Endodermal cell (in vitro differentiated cells): ENCODE measurements at regions not wholly inside any gene's neighbourhood (a gene's known extent, or its start where the extent isn't known, plus 50 kb on each side); places are given as distances from the start of the nearest gene placed in this dataset.

ENCODE experiments used
- DNase-seq: peaks from one replicate; pipeline ENCODE4 v3.0.0-alpha.2; 2017
- H3K27ac ChIP-seq: 2 replicates; pipeline ENCODE4 v1.5.1; 2013; ENCODE audit warnings: mild to moderate bottlenecking, low read depth, low read length, moderate library complexity
- H3K27me3 ChIP-seq: 2 replicates; pipeline ENCODE4 v1.6.1; 2013; ENCODE audit warnings: mild to moderate bottlenecking, low read length, moderate library complexity; ENCODE audit not compliant: insufficient read depth, control insufficient read depth, poor library complexity, severe bottlenecking
- H3K36me3 ChIP-seq: 2 replicates; pipeline ENCODE4 v1.7.0; 2013; ENCODE audit warnings: mild to moderate bottlenecking, low read length, moderate library complexity; ENCODE audit not compliant: control insufficient read depth, insufficient read depth
- H3K4me1 ChIP-seq: one replicate; pipeline ENCODE4 v1.7.0; 2013; ENCODE audit warnings: low read length; ENCODE audit not compliant: control insufficient read depth, insufficient read depth
- H3K4me3 ChIP-seq: 2 replicates; pipeline ENCODE4 v1.5.1; 2013; ENCODE audit warnings: mild to moderate bottlenecking, low read length, moderate library complexity
- H3K9ac ChIP-seq: 2 replicates; pipeline ENCODE4 v1.6.1; 2013; ENCODE audit warnings: mild to moderate bottlenecking, low read length, moderate library complexity; ENCODE audit not compliant: poor library complexity, severe bottlenecking; ENCODE audit errors: extremely low read depth
- H3K9me3 ChIP-seq: 2 replicates; pipeline ENCODE4 v1.6.1; 2013; ENCODE audit warnings: mild to moderate bottlenecking, low read length, moderate library complexity; ENCODE audit not compliant: control insufficient read depth
- H3K27ac Mint-ChIP-seq: 2 replicates; pipeline ENCODE4 v1.8.0; 2020; ENCODE audit warnings: mixed read lengths
- H3K27me3 Mint-ChIP-seq: 2 replicates; pipeline ENCODE4 v1.8.0; 2021; ENCODE audit warnings: mild to moderate bottlenecking, mixed read lengths; ENCODE audit not compliant: insufficient read depth
- H3K36me3 Mint-ChIP-seq: 2 replicates; pipeline ENCODE4 v1.8.0; 2020; ENCODE audit warnings: low read depth, mixed read lengths
- H3K4me1 Mint-ChIP-seq: 2 replicates; pipeline ENCODE4 v1.8.0; 2020; ENCODE audit warnings: mixed read lengths
- H3K4me3 Mint-ChIP-seq: 2 replicates; pipeline ENCODE4 v1.8.0; 2020; ENCODE audit warnings: mild to moderate bottlenecking, moderate library complexity, mixed read lengths
- H3K9me3 Mint-ChIP-seq: 2 replicates; pipeline ENCODE4 v1.8.0; 2020; ENCODE audit warnings: mild to moderate bottlenecking, mixed read lengths
- CTCF ChIP-seq: fragments of 200-600 bp; sonication (generic); conservative IDR thresholded peaks from 2 replicates; pipeline ENCODE4 v1.5.0; 2021; ENCODE audit warnings: antibody characterized with exemption, mild to moderate bottlenecking
- WGBS, 2 experiments: methylation state at CpG; one replicate each; pipeline versions ENCODE4 v1.1.5 to v1.1.7; 2013; ENCODE audit warnings: missing lambda C conversion rate in 2 of 2, mixed read lengths in 1 of 2; ENCODE audit not compliant: insufficient coverage in 1 of 2, insufficient read length in 1 of 2; 5-methylcytosine and 5-hydroxymethylcytosine counted together

GRCh38 chr10:123380491-123381085 lies 226.4 kb downstream of the BUB3 start:
- Histone ChIP-seq H3K4me3 (no peak overlapping the region), H3K9ac (no peak overlapping the region), H3K36me3 (no peaks in the 10 kb centered on the region), H3K4me1 (no peaks in the 10 kb centered on the region), H3K9me3 (peaks cover 4% of the 10 kb centered on the region), H3K27ac (no peak overlapping the region), H3K27me3 (no peaks in the 10 kb centered on the region)
- DNase-seq, result no peak
- WGBS, 2 experiments, result 86 to 89% methylated on average over 6 to 7 of the region's 7 CpGs
- H3K36me3 Mint-ChIP-seq, result no peaks in the 10 kb centered on the region
- peak; percentile 56 for TF ChIP-seq CTCF
- no peak overlapping the region for H3K27ac Mint-ChIP-seq
- no peaks in the 10 kb centered on the region for H3K4me1 Mint-ChIP-seq
- H3K9me3 Mint-ChIP-seq, result peaks cover 8% of the 10 kb centered on the region
- H3K27me3 Mint-ChIP-seq, result peaks cover 5% of the 10 kb centered on the region
- H3K4me3 Mint-ChIP-seq, result no peak overlapping the region

- H3K36me3 ChIP-seq, result no peaks in the 10 kb centered on the region
- Mint-ChIP-seq H3K27me3 (peaks cover 5% of the 10 kb centered on the region), H3K9me3 (peaks cover 13% of the 10 kb centered on the region), H3K4me3 (no peak overlapping the region), H3K36me3 (no peaks in the 10 kb centered on the region), H3K4me1 (no peaks in the 10 kb centered on the region), H3K27ac (no peak overlapping the region)
- no peak for DNase-seq
- H3K27ac ChIP-seq, result no peak overlapping the region
- WGBS, 2 experiments, result 84 to 88% methylated on average over 3 to 5 of the region's 5 CpGs
- H3K4me3 ChIP-seq, result no peak overlapping the region
- no peak for TF ChIP-seq CTCF
- no peaks in the 10 kb centered on the region for H3K4me1 ChIP-seq
- H3K9ac ChIP-seq, result no peak overlapping the region
- H3K27me3 ChIP-seq, result no peaks in the 10 kb centered on the region
- peaks cover 9% of the 10 kb centered on the region for H3K9me3 ChIP-seq
These were observed 227.0 kb downstream of the BUB3 start for GRCh38 chr10:123381224-123381623.

GRCh38 chr10:123382491-123382890 lies 228.3 kb downstream of the BUB3 start:
- no peak overlapping the region for H3K27ac Mint-ChIP-seq

More at GRCh38 chr10:123382491-123382890, 228.3 kb downstream of the BUB3 start:
- Histone ChIP-seq H3K9ac (no peak overlapping the region), H3K36me3 (no peaks in the 10 kb centered on the region), H3K4me3 (no peak overlapping the region), H3K4me1 (no peaks in the 10 kb centered on the region), H3K27me3 (no peaks in the 10 kb centered on the region), H3K27ac (no peak overlapping the region), H3K9me3 (peaks cover 9% of the 10 kb centered on the region)
- Mint-ChIP-seq H3K36me3 (peaks cover 4% of the 10 kb centered on the region), H3K27me3 (peaks cover 5% of the 10 kb centered on the region), H3K9me3 (peaks cover 26% of the 10 kb centered on the region), H3K4me3 (no peak overlapping the region), H3K4me1 (no peaks in the 10 kb centered on the region)
- DNase-seq, result peak; percentile 18
- TF ChIP-seq CTCF, result no peak
- 91 to 100% methylated on average over 1 to 3 of the region's 4 CpGs for WGBS, 2 experiments
